Mesenchymal stem cell (in vitro differentiated cells and primary cell): ENCODE measurements at regions not wholly inside any gene's neighbourhood (a gene's known extent, or its start where the extent isn't known, plus 50 kb on each side); places are given as distances from the start of the nearest gene placed in this dataset.
"Not testable (repeated sequence)": the region's sequence is repeated elsewhere in the genome, so short reads cannot be mapped to it uniquely, and the experiment has no call there.

Experiments
- DNase-seq: peaks from one replicate; pipeline ENCODE4 v3.0.0-alpha.2; 2013
- H2AFZ ChIP-seq: one replicate; pipeline ENCODE4 v1.6.1; 2013; ENCODE audit warnings: low read depth, mild to moderate bottlenecking, control low read depth, inconsistent platforms, low read length, moderate library complexity
- H2AK5ac ChIP-seq: 2 replicates; pipeline ENCODE4 v1.6.1; 2013; ENCODE audit warnings: low read length, moderate library complexity, mild to moderate bottlenecking, inconsistent platforms; ENCODE audit not compliant: severe bottlenecking
- H2BK120ac ChIP-seq: one replicate; pipeline ENCODE4 v1.6.1; 2013; ENCODE audit warnings: low read depth, mild to moderate bottlenecking, inconsistent platforms, low read length, moderate library complexity
- H2BK12ac ChIP-seq, 2 experiments: one replicate each; pipeline ENCODE4 v1.6.1; 2013; ENCODE audit warnings: inconsistent platforms in 2 of 2, low read length in 2 of 2, mild to moderate bottlenecking in 2 of 2, moderate library complexity in 2 of 2, control low read depth in 1 of 2
- H2BK15ac ChIP-seq: one replicate; pipeline ENCODE4 v1.6.1; 2013; ENCODE audit warnings: mild to moderate bottlenecking, low read depth, inconsistent platforms; ENCODE audit not compliant: poor library complexity, severe bottlenecking
- H2BK5ac ChIP-seq: 2 replicates; pipeline ENCODE4 v1.6.1; 2013; ENCODE audit warnings: low read depth, mild to moderate bottlenecking, low read length, control low read depth, inconsistent platforms; ENCODE audit not compliant: poor library complexity, severe bottlenecking
- H3K14ac ChIP-seq, 2 experiments: one replicate each; pipeline ENCODE4 v1.6.1; 2013; ENCODE audit warnings: inconsistent platforms in 2 of 2, low read length in 2 of 2, control low read depth in 1 of 2, mild to moderate bottlenecking in 1 of 2, moderate library complexity in 1 of 2
- H3K18ac ChIP-seq, 2 experiments: one replicate each; pipeline ENCODE4 v1.6.1; 2013; ENCODE audit warnings: inconsistent platforms in 2 of 2, low read length in 2 of 2, control low read depth in 1 of 2, low read depth in 1 of 2, mild to moderate bottlenecking in 1 of 2
- H3K23ac ChIP-seq, 2 experiments: one replicate each; pipeline ENCODE4 v1.6.1; 2013; ENCODE audit warnings: inconsistent platforms in 2 of 2, low read length in 2 of 2, mild to moderate bottlenecking in 2 of 2, moderate library complexity in 2 of 2, control low read depth in 1 of 2
- H3K27ac ChIP-seq: 2 replicates; pipeline ENCODE4 v1.5.1; 2013; ENCODE audit warnings: mild to moderate bottlenecking, moderate library complexity, low read length, control low read depth, inconsistent platforms; ENCODE audit not compliant: poor library complexity, severe bottlenecking
- H3K27me3 ChIP-seq, 2 experiments: 2 replicates each; pipeline versions ENCODE4 v1.6.1 to v1.7.0; 2013; ENCODE audit warnings: low read length in 2 of 2, mild to moderate bottlenecking in 2 of 2, moderate library complexity in 2 of 2, control low read depth in 1 of 2, inconsistent platforms in 1 of 2; ENCODE audit not compliant: control insufficient read depth in 1 of 2, insufficient read depth in 1 of 2
- H3K36me3 ChIP-seq, 2 experiments: 2 replicates each; pipeline versions ENCODE4 v1.6.1 to v1.7.0; 2013; ENCODE audit warnings: low read length in 2 of 2, control low read depth in 1 of 2, inconsistent platforms in 1 of 2, low read depth in 1 of 2, mild to moderate bottlenecking in 1 of 2; ENCODE audit not compliant: insufficient read depth in 2 of 2, control insufficient read depth in 1 of 2
- H3K4ac ChIP-seq, 2 experiments: one replicate each; pipeline ENCODE4 v1.6.1; 2013; ENCODE audit warnings: inconsistent platforms in 2 of 2, low read length in 2 of 2, mild to moderate bottlenecking in 2 of 2, moderate library complexity in 2 of 2, control low read depth in 1 of 2, low read depth in 1 of 2
- H3K4me1 ChIP-seq: 2 replicates; pipeline ENCODE4 v1.6.1; 2013; ENCODE audit warnings: low read depth, low read length, control low read depth; ENCODE audit not compliant: control insufficient read depth, insufficient read depth
- H3K4me2 ChIP-seq: 2 replicates; pipeline ENCODE4 v1.6.1; 2013; ENCODE audit warnings: low read length, mild to moderate bottlenecking, inconsistent platforms; ENCODE audit not compliant: poor library complexity, severe bottlenecking
- H3K4me3 ChIP-seq, 2 experiments: 2 replicates each; pipeline versions ENCODE4 v1.5.1 to v1.7.0; 2013; ENCODE audit warnings: low read length in 2 of 2, mild to moderate bottlenecking in 2 of 2, control low read depth in 1 of 2, low read depth in 1 of 2; ENCODE audit not compliant: insufficient read depth in 1 of 2
- H3K79me1 ChIP-seq: replicated peaks from 2 replicates; pipeline ENCODE4 v1.6.1; 2013; ENCODE audit warnings: mild to moderate bottlenecking, control low read depth, low read length, inconsistent platforms; ENCODE audit not compliant: poor library complexity, severe bottlenecking
- H3K9ac ChIP-seq: 2 replicates; pipeline ENCODE4 v1.7.0; 2013; ENCODE audit warnings: mild to moderate bottlenecking, low read length, moderate library complexity
- H3K9me3 ChIP-seq: 2 replicates; pipeline ENCODE4 v1.7.0; 2013; ENCODE audit warnings: mild to moderate bottlenecking, low read length; ENCODE audit not compliant: control insufficient read depth
- H4K8ac ChIP-seq: one replicate; pipeline ENCODE4 v1.6.1; 2013; ENCODE audit warnings: inconsistent platforms, mild to moderate bottlenecking, low read length, moderate library complexity
- H4K91ac ChIP-seq: one replicate; pipeline ENCODE4 v1.6.1; 2013; ENCODE audit warnings: mild to moderate bottlenecking, low read length, inconsistent platforms
- WGBS: methylation state at CpG from one replicate; pipeline ENCODE4 v1.1.7; 2013; ENCODE audit warnings: mixed read lengths; 5-methylcytosine and 5-hydroxymethylcytosine counted together

- H3K14ac ChIP-seq, H2BK120ac ChIP-seq, H3K4ac ChIP-seq, H2AK5ac ChIP-seq, H4K8ac ChIP-seq, H3K36me3 ChIP-seq, H2AFZ ChIP-seq, H3K4me2 ChIP-seq, H3K27ac ChIP-seq, H4K91ac ChIP-seq, H3K4me1 ChIP-seq, H2BK12ac ChIP-seq, DNase-seq, H3K79me1 ChIP-seq, H3K27me3 ChIP-seq, H3K23ac ChIP-seq, H3K18ac ChIP-seq, H3K9ac ChIP-seq, H2BK5ac ChIP-seq, H2BK15ac ChIP-seq, H3K4me3 ChIP-seq, H3K9me3 ChIP-seq: not testable (repeated sequence)
- whole genome bisulfite sequencing, result 87% methylated on average over 15 of the region's 15 CpGs
Observed at GRCh38 chr4:67412153-67412712, 133.1 kb downstream of the CENPC start.

GRCh38 chr4:67403342-67403741 is 142.0 kb downstream of the CENPC start:
- Histone ChIP-seq H3K79me1 (no peaks in the 10 kb centered on the region), H3K9ac (no peak overlapping the region), H2BK15ac (no peak overlapping the region), H2BK12ac (no peak overlapping the region), H2AFZ (no peak overlapping the region), H3K4ac (no peak overlapping the region), H2AK5ac (no peak overlapping the region), H4K8ac (no peak overlapping the region), H3K27ac (no peak overlapping the region), H2BK5ac (no peak overlapping the region), H3K14ac (no peak overlapping the region), H3K36me3 (no peaks in the 10 kb centered on the region), H3K4me1 (no peaks in the 10 kb centered on the region), H3K27me3 (no peaks in the 10 kb centered on the region), H3K23ac (no peak overlapping the region), H4K91ac (no peak overlapping the region), H2BK120ac (no peak overlapping the region), H3K4me2 (no peak overlapping the region), H3K9me3 (no peaks in the 10 kb centered on the region), H3K4me3 (no peak overlapping the region), H3K18ac (no peak overlapping the region)
- no peak for DNase-seq

GRCh38 chr4:67401902-67402301 is 143.4 kb downstream of the CENPC start:
- no peaks in the 10 kb centered on the region for H3K4me1 ChIP-seq

GRCh38 chr4:67397931-67398330 is 147.4 kb downstream of the CENPC start:
- DNase-seq, result no peak
- Histone ChIP-seq H4K91ac (no peak overlapping the region), H3K27ac (no peak overlapping the region), H2AK5ac (no peak overlapping the region), H3K4ac (no peak overlapping the region), H2AFZ (no peak overlapping the region), H3K4me2 (no peak overlapping the region), H3K18ac (no peak overlapping the region), H2BK12ac (no peak overlapping the region), H3K36me3 (no peaks in the 10 kb centered on the region), H3K4me1 (no peaks in the 10 kb centered on the region), H3K9ac (no peak overlapping the region), H2BK15ac (no peak overlapping the region), H3K14ac (no peak overlapping the region), H3K4me3 (no peak overlapping the region), H3K9me3 (no peaks in the 10 kb centered on the region), H3K23ac (no peak overlapping the region), H4K8ac (no peak overlapping the region), H2BK5ac (no peak overlapping the region), H3K27me3 (no peaks in the 10 kb centered on the region), H3K79me1 (no peaks in the 10 kb centered on the region), H2BK120ac (no peak overlapping the region)

More at GRCh38 chr4:67401902-67402301, 143.4 kb downstream of the CENPC start:
- Histone ChIP-seq H2AK5ac (no peak overlapping the region), H2BK120ac (no peak overlapping the region), H3K27ac (no peak overlapping the region), H3K14ac (no peak overlapping the region), H2BK5ac (no peak overlapping the region), H4K8ac (no peak overlapping the region), H2BK15ac (no peak overlapping the region), H2AFZ (no peak overlapping the region), H3K23ac (no peak overlapping the region), H3K36me3 (no peaks in the 10 kb centered on the region), H3K27me3 (no peaks in the 10 kb centered on the region), H2BK12ac (no peak overlapping the region), H3K18ac (no peak overlapping the region), H3K4me3 (no peak overlapping the region), H3K4ac (no peak overlapping the region), H3K9me3 (no peaks in the 10 kb centered on the region), H3K79me1 (no peaks in the 10 kb centered on the region), H4K91ac (no peak overlapping the region), H3K4me2 (no peak overlapping the region), H3K9ac (no peak overlapping the region)
- 80% methylated on average over 1 of the region's 1 CpG for WGBS
- DNase-seq, result no peak
